Neuronal stem cell (in vitro differentiated cells): ENCODE measurements at regions not wholly inside any gene's neighbourhood (a gene's known extent, or its start where the extent isn't known, plus 50 kb on each side); places are given as distances from the start of the nearest gene placed in this dataset.
"Not testable (repeated sequence)": the region's sequence is repeated elsewhere in the genome, so short reads cannot be mapped to it uniquely, and the experiment has no call there.

Experiments used
- DNase-seq: peaks from one replicate; pipeline ENCODE4 v3.0.0-alpha.2; 2013; ENCODE audit warnings: low spot score
- H2AFZ ChIP-seq: one replicate; pipeline ENCODE4 v1.6.1; 2013; ENCODE audit warnings: mild to moderate bottlenecking, low read length, inconsistent platforms
- H2AK5ac ChIP-seq: 2 replicates; pipeline ENCODE4 v1.6.1; 2013; ENCODE audit warnings: low read depth, mild to moderate bottlenecking, inconsistent platforms, low read length, moderate library complexity, mixed read lengths
- H2BK120ac ChIP-seq: 2 replicates; pipeline ENCODE4 v1.6.1; 2013; ENCODE audit warnings: low read depth, mild to moderate bottlenecking, inconsistent platforms, low read length, moderate library complexity, mixed read lengths
- H2BK12ac ChIP-seq: one replicate; pipeline ENCODE4 v1.6.1; 2013; ENCODE audit warnings: low read length, inconsistent platforms
- H2BK15ac ChIP-seq: 2 replicates; pipeline ENCODE4 v1.6.1; 2013; ENCODE audit warnings: mild to moderate bottlenecking, low read length, inconsistent platforms, mixed read lengths
- H2BK5ac ChIP-seq: one replicate; pipeline ENCODE4 v1.6.1; 2013; ENCODE audit warnings: inconsistent platforms, mild to moderate bottlenecking, low read length, moderate library complexity
- H3K14ac ChIP-seq: one replicate; pipeline ENCODE4 v1.6.1; 2013; ENCODE audit warnings: low read length, inconsistent platforms
- H3K18ac ChIP-seq: 2 replicates; pipeline ENCODE4 v1.6.1; 2013; ENCODE audit warnings: low read length, inconsistent platforms
- H3K23ac ChIP-seq: 2 replicates; pipeline ENCODE4 v1.6.1; 2013; ENCODE audit warnings: low read depth, mild to moderate bottlenecking, mixed read lengths, low read length, inconsistent platforms; ENCODE audit not compliant: poor library complexity
- H3K27ac ChIP-seq: replicated peaks from 3 replicates; pipeline ENCODE4 v1.5.1; 2013; ENCODE audit warnings: low read length, inconsistent platforms
- H3K27me3 ChIP-seq, 3 experiments: 2 replicates each; pipeline ENCODE4 v1.6.1; 2013; ENCODE audit warnings: low read length in 3 of 3, mild to moderate bottlenecking in 2 of 3, inconsistent platforms in 1 of 3, low read depth in 1 of 3, mixed read lengths in 1 of 3, moderate library complexity in 1 of 3; ENCODE audit not compliant: control insufficient read depth in 3 of 3, insufficient read depth in 3 of 3
- H3K36me3 ChIP-seq, 2 donors: replicated peaks in 1 of 2; 2 replicates each; pipeline ENCODE4 v1.6.1; 2013; ENCODE audit warnings: low read length in 2 of 2; ENCODE audit not compliant: control insufficient read depth in 2 of 2, insufficient read depth in 2 of 2
- H3K4ac ChIP-seq: 2 replicates; pipeline ENCODE4 v1.6.1; 2013; ENCODE audit warnings: inconsistent platforms, mild to moderate bottlenecking, low read length, moderate library complexity
- H3K4me1 ChIP-seq, 2 donors: 1 replicate in 1 of 2; 2 replicates in 1 of 2; pipeline ENCODE4 v1.6.1; 2013; ENCODE audit warnings: low read length in 2 of 2, low read depth in 1 of 2; ENCODE audit not compliant: control insufficient read depth in 2 of 2, insufficient read depth in 1 of 2
- H3K4me2 ChIP-seq: one replicate; pipeline ENCODE4 v1.6.1; 2013; ENCODE audit warnings: mild to moderate bottlenecking, low read length, inconsistent platforms; ENCODE audit not compliant: insufficient read depth, poor library complexity, severe bottlenecking
- H3K4me3 ChIP-seq, 2 donors: 2 replicates each; pipeline ENCODE4 v1.5.1; 2013; ENCODE audit warnings: low read length in 2 of 2, mild to moderate bottlenecking in 2 of 2, inconsistent platforms in 1 of 2, moderate library complexity in 1 of 2
- H3K79me1 ChIP-seq: one replicate; pipeline ENCODE4 v1.6.1; 2013; ENCODE audit warnings: low read depth, mild to moderate bottlenecking, inconsistent platforms, low read length, moderate library complexity
- H3K9ac ChIP-seq: one replicate; pipeline ENCODE4 v1.6.1; 2013; ENCODE audit warnings: mild to moderate bottlenecking, low read depth, low read length, inconsistent platforms; ENCODE audit not compliant: poor library complexity
- H3K9me3 ChIP-seq, 2 donors: replicated peaks in 1 of 2; 2 replicates each; pipeline versions ENCODE3 to v1.6.1; 2013; ENCODE audit warnings: low read length in 2 of 2, mild to moderate bottlenecking in 2 of 2, inconsistent platforms in 1 of 2, low read depth in 1 of 2, mixed read lengths in 1 of 2, moderate library complexity in 1 of 2; ENCODE audit not compliant: control insufficient read depth in 2 of 2, insufficient read depth in 1 of 2
- H4K8ac ChIP-seq: one replicate; pipeline ENCODE4 v1.6.1; 2013; ENCODE audit warnings: low read depth, mild to moderate bottlenecking, inconsistent platforms, low read length, moderate library complexity
- H4K91ac ChIP-seq: one replicate; pipeline ENCODE4 v1.6.1; 2013; ENCODE audit warnings: low read length, low read depth, mild to moderate bottlenecking, inconsistent platforms; ENCODE audit not compliant: poor library complexity
- WGBS, 2 donors: extraction: QIAGEN DNeasy Blood & Tissue Kit; methylation state at CpG; one replicate each; pipeline ENCODE4 v1.1.7; 2013; ENCODE audit warnings: missing lambda C conversion rate in 2 of 2, mixed read lengths in 1 of 2; ENCODE audit not compliant: insufficient read length in 2 of 2, insufficient replicate concordance in 1 of 2; ENCODE audit errors: extremely low coverage in 2 of 2; 5-methylcytosine and 5-hydroxymethylcytosine counted together

- H2BK5ac ChIP-seq: no peak overlapping the region
- no peak overlapping the region for H4K8ac ChIP-seq
- no CpG with 5 or more reads among the region's 3 CpGs for WGBS, 2 donors
- no peak overlapping the region for H3K23ac ChIP-seq
- H2BK15ac ChIP-seq: no peak overlapping the region
- no peak overlapping the region for H3K4ac ChIP-seq
- H3K4me3 ChIP-seq: no peak overlapping the region
- no peaks in the 10 kb centered on the region for H3K27me3 ChIP-seq
- H3K4me1 ChIP-seq: no peaks in the 10 kb centered on the region
- no peaks in the 10 kb centered on the region for H3K36me3 ChIP-seq
- H3K27ac ChIP-seq: no peak overlapping the region
- no peak overlapping the region for H3K18ac ChIP-seq
- no peak overlapping the region for H4K91ac ChIP-seq
- no peak overlapping the region for H2AFZ ChIP-seq
- DNase-seq: no peak
- no peak overlapping the region for H3K9ac ChIP-seq
- H3K4me2 ChIP-seq: no peak overlapping the region
- no peaks in the 10 kb centered on the region for H3K9me3 ChIP-seq
- H2BK120ac ChIP-seq: no peak overlapping the region
- H2AK5ac ChIP-seq: no peak overlapping the region
- H3K79me1 ChIP-seq: no peaks in the 10 kb centered on the region
- H2BK12ac ChIP-seq: no peak overlapping the region
- no peak overlapping the region for H3K14ac ChIP-seq
Measured at GRCh38 chr4:118410138-118410537, 57.3 kb upstream of the PRSS12 start.

- no peak overlapping the region for H3K4ac ChIP-seq
Measured at GRCh38 chr4:118417325-118417724, 64.5 kb upstream of the PRSS12 start.

GRCh38 chr4:118417800-118418199, 65.0 kb upstream of the PRSS12 start:
- not testable (repeated sequence) for H3K36me3 ChIP-seq, H2AK5ac ChIP-seq, H3K4me3 ChIP-seq, H2AFZ ChIP-seq, H3K9ac ChIP-seq, H3K14ac ChIP-seq, H4K8ac ChIP-seq, H3K18ac ChIP-seq, H2BK12ac ChIP-seq, H3K27ac ChIP-seq, H4K91ac ChIP-seq, H3K27me3 ChIP-seq, H3K4me1 ChIP-seq, H2BK5ac ChIP-seq, H2BK15ac ChIP-seq, H3K9me3 ChIP-seq, H3K79me1 ChIP-seq, H3K4me2 ChIP-seq, H2BK120ac ChIP-seq, H3K23ac ChIP-seq, H3K4ac ChIP-seq, DNase-seq
- no CpG with 5 or more reads among the region's 5 CpGs for WGBS, 2 donors

More at GRCh38 chr4:118417325-118417724, 64.5 kb upstream of the PRSS12 start:
- H4K8ac ChIP-seq: no peak overlapping the region
- H2BK120ac ChIP-seq: no peak overlapping the region
- H4K91ac ChIP-seq: no peak overlapping the region
- H3K4me3 ChIP-seq: no peak overlapping the region
- H3K4me1 ChIP-seq: no peaks in the 10 kb centered on the region
- no peak for DNase-seq
- H3K9ac ChIP-seq: no peak overlapping the region
- no peak overlapping the region for H2BK15ac ChIP-seq
- H2BK12ac ChIP-seq: no peak overlapping the region
- no peak overlapping the region for H2AK5ac ChIP-seq
- no peak overlapping the region for H2BK5ac ChIP-seq
- H3K23ac ChIP-seq: no peak overlapping the region
- no peak overlapping the region for H3K4me2 ChIP-seq
- no peaks in the 10 kb centered on the region for H3K36me3 ChIP-seq
- no peak overlapping the region for H2AFZ ChIP-seq
- no peaks in the 10 kb centered on the region for H3K79me1 ChIP-seq
- no peak overlapping the region for H3K18ac ChIP-seq
- no peaks in the 10 kb centered on the region for H3K9me3 ChIP-seq
- no peaks in the 10 kb centered on the region for H3K27me3 ChIP-seq
- no peak overlapping the region for H3K14ac ChIP-seq
- no peak overlapping the region for H3K27ac ChIP-seq

GRCh38 chr4:118418396-118418795, 65.6 kb upstream of the PRSS12 start:
- H4K8ac ChIP-seq, H2BK120ac ChIP-seq, H2AK5ac ChIP-seq, H2BK12ac ChIP-seq, H3K79me1 ChIP-seq, H3K4ac ChIP-seq, DNase-seq, H3K4me1 ChIP-seq, H2AFZ ChIP-seq, H3K23ac ChIP-seq, H3K9me3 ChIP-seq, H4K91ac ChIP-seq, H3K4me3 ChIP-seq, H3K9ac ChIP-seq, H3K18ac ChIP-seq, H3K14ac ChIP-seq, H2BK5ac ChIP-seq, H3K36me3 ChIP-seq, H3K4me2 ChIP-seq, H3K27me3 ChIP-seq, H2BK15ac ChIP-seq, H3K27ac ChIP-seq: not testable (repeated sequence)
- no CpG with 5 or more reads among the region's 2 CpGs for WGBS, 2 donors
